ENCODE measurements at regions not wholly inside any gene's neighbourhood (a gene's known extent, or its start where the extent isn't known, plus 50 kb on each side); places are given as distances from the start of the nearest gene placed in this dataset. TPM values are rescaled to one million over a fixed set of nuclear protein-coding genes. Genes with fewer than 3 reads are reported as not detected.
"Not testable (repeated sequence)": the region's sequence is repeated elsewhere in the genome, so short reads cannot be mapped to it uniquely, and the experiment has no call there.

- not testable (repeated sequence) for H3K9ac ChIP-seq (ENCODE audit: low read length); H4K5ac ChIP-seq (ENCODE audit: low read length); H3K4me1 ChIP-seq (ENCODE audit: control insufficient read depth, low read depth, low read length); H3K23ac ChIP-seq (ENCODE audit: low read length); H3K79me1 ChIP-seq (ENCODE audit: low read length); H3K79me2 ChIP-seq (ENCODE audit: control insufficient read depth, insufficient read depth, low read length); H3K36me3 ChIP-seq (ENCODE audit: control insufficient read depth, insufficient read depth, low read length); H2AK5ac ChIP-seq (ENCODE audit: low read length); H3K18ac ChIP-seq (ENCODE audit: low read length); H4K8ac ChIP-seq (ENCODE audit: low read depth, low read length); H2BK15ac ChIP-seq (replicated peaks; ENCODE audit: low read depth); H3K56ac ChIP-seq (ENCODE audit: low read length); H3K4me3 ChIP-seq (ENCODE audit: low read length); H3K27me3 ChIP-seq (ENCODE audit: insufficient read depth, low read length, poor library complexity); H3K4me2 ChIP-seq (ENCODE audit: low read length); H3K27ac ChIP-seq (ENCODE audit: low read depth, low read length); H2BK120ac ChIP-seq (ENCODE audit: low read depth, low read length); H2BK5ac ChIP-seq (ENCODE audit: low read length); H3K4ac ChIP-seq (ENCODE audit: low read depth, low read length); DNase-seq
- no CpG with 5 or more reads among the region's 6 CpGs for WGBS (ENCODE audit: extremely low coverage, insufficient coverage, low lambda C conversion rate)
Observed at GRCh38 chr2:89318990-89319389, 627.5 kb downstream of the RPIA start.

GRCh38 chr2:89325894-89326293, 634.4 kb downstream of the RPIA start:
- H3K4ac ChIP-seq (ENCODE audit: low read depth, low read length); H3K27me3 ChIP-seq (ENCODE audit: insufficient read depth, low read length, poor library complexity); H3K9ac ChIP-seq (ENCODE audit: low read length); H3K4me3 ChIP-seq (ENCODE audit: low read length); H3K27ac ChIP-seq (ENCODE audit: low read depth, low read length); H3K79me2 ChIP-seq (ENCODE audit: control insufficient read depth, insufficient read depth, low read length); DNase-seq; H2BK5ac ChIP-seq (ENCODE audit: low read length); H3K79me1 ChIP-seq (ENCODE audit: low read length); H4K8ac ChIP-seq (ENCODE audit: low read depth, low read length); H2BK120ac ChIP-seq (ENCODE audit: low read depth, low read length); H4K5ac ChIP-seq (ENCODE audit: low read length); H2BK15ac ChIP-seq (replicated peaks; ENCODE audit: low read depth); H3K23ac ChIP-seq (ENCODE audit: low read length); H3K4me2 ChIP-seq (ENCODE audit: low read length); H3K36me3 ChIP-seq (ENCODE audit: control insufficient read depth, insufficient read depth, low read length); H3K18ac ChIP-seq (ENCODE audit: low read length); H3K56ac ChIP-seq (ENCODE audit: low read length); H3K4me1 ChIP-seq (ENCODE audit: control insufficient read depth, low read depth, low read length); H2AK5ac ChIP-seq (ENCODE audit: low read length): not testable (repeated sequence)
- no CpG with 5 or more reads among the region's 7 CpGs for WGBS (ENCODE audit: extremely low coverage, insufficient coverage, low lambda C conversion rate)

GRCh38 chr2:89326455-89326854, 635.0 kb downstream of the RPIA start:
- H2BK15ac ChIP-seq (replicated peaks; ENCODE audit: low read depth); H3K23ac ChIP-seq (ENCODE audit: low read length); H2BK120ac ChIP-seq (ENCODE audit: low read depth, low read length); H3K36me3 ChIP-seq (ENCODE audit: control insufficient read depth, insufficient read depth, low read length); H3K56ac ChIP-seq (ENCODE audit: low read length); H4K8ac ChIP-seq (ENCODE audit: low read depth, low read length); H3K18ac ChIP-seq (ENCODE audit: low read length); H3K4me3 ChIP-seq (ENCODE audit: low read length); H2AK5ac ChIP-seq (ENCODE audit: low read length); H2BK5ac ChIP-seq (ENCODE audit: low read length); H3K27me3 ChIP-seq (ENCODE audit: insufficient read depth, low read length, poor library complexity); H3K27ac ChIP-seq (ENCODE audit: low read depth, low read length); H3K4ac ChIP-seq (ENCODE audit: low read depth, low read length); H3K79me1 ChIP-seq (ENCODE audit: low read length); H3K9ac ChIP-seq (ENCODE audit: low read length); H3K79me2 ChIP-seq (ENCODE audit: control insufficient read depth, insufficient read depth, low read length); H4K5ac ChIP-seq (ENCODE audit: low read length); H3K4me1 ChIP-seq (ENCODE audit: control insufficient read depth, low read depth, low read length); H3K4me2 ChIP-seq (ENCODE audit: low read length): not testable (repeated sequence)
- DNase-seq, result peak; percentile 33
- no CpG with 5 or more reads among the region's 2 CpGs for WGBS (ENCODE audit: extremely low coverage, insufficient coverage, low lambda C conversion rate)

GRCh38 chr2:89328790-89329189, 637.3 kb downstream of the RPIA start:
- not testable (repeated sequence) for H4K8ac ChIP-seq (ENCODE audit: low read depth, low read length); H3K4me2 ChIP-seq (ENCODE audit: low read length); H3K79me2 ChIP-seq (ENCODE audit: control insufficient read depth, insufficient read depth, low read length); H2BK15ac ChIP-seq (replicated peaks; ENCODE audit: low read depth); H3K4ac ChIP-seq (ENCODE audit: low read depth, low read length); H4K5ac ChIP-seq (ENCODE audit: low read length); DNase-seq; H3K23ac ChIP-seq (ENCODE audit: low read length); H3K4me1 ChIP-seq (ENCODE audit: control insufficient read depth, low read depth, low read length); H2AK5ac ChIP-seq (ENCODE audit: low read length); H3K79me1 ChIP-seq (ENCODE audit: low read length); H3K36me3 ChIP-seq (ENCODE audit: control insufficient read depth, insufficient read depth, low read length); H3K27ac ChIP-seq (ENCODE audit: low read depth, low read length); H3K4me3 ChIP-seq (ENCODE audit: low read length); H3K18ac ChIP-seq (ENCODE audit: low read length); H3K27me3 ChIP-seq (ENCODE audit: insufficient read depth, low read length, poor library complexity); H2BK5ac ChIP-seq (ENCODE audit: low read length); H3K56ac ChIP-seq (ENCODE audit: low read length); H2BK120ac ChIP-seq (ENCODE audit: low read depth, low read length); H3K9ac ChIP-seq (ENCODE audit: low read length)
- WGBS (ENCODE audit: extremely low coverage, insufficient coverage, low lambda C conversion rate), result no CpG with 5 or more reads among the region's 1 CpG

Small RNA genes in the stretch of these regions (small RNA-seq; reads per million reads assigned to genes)
- gene IGKJ1 (ENCODE audit: insufficient read depth), result not detected
- gene IGKJ3 (ENCODE audit: insufficient read depth), result not detected
- gene IGKJ4 (ENCODE audit: insufficient read depth), result not detected
- not detected for gene IGKJ5 (ENCODE audit: insufficient read depth)
- gene IGKV1-35 (ENCODE audit: insufficient read depth), result not detected
- not detected for gene IGKV2-19 (ENCODE audit: insufficient read depth)
- not detected for gene IGKV2-36 (ENCODE audit: insufficient read depth)
- gene IGKV2-38 (ENCODE audit: insufficient read depth), result not detected
- gene IGKV3-25 (ENCODE audit: insufficient read depth), result not detected
- not detected for gene IGKV7-3 (ENCODE audit: insufficient read depth)
- gene MIR4436A (ENCODE audit: insufficient read depth), result not detected

Data from mesendoderm (in vitro differentiated cells).